ENCODE measurements at regions not wholly inside any gene's neighbourhood (a gene's known extent, or its start where the extent isn't known, plus 50 kb on each side); places are given as distances from the start of the nearest gene placed in this dataset.

DNA sequence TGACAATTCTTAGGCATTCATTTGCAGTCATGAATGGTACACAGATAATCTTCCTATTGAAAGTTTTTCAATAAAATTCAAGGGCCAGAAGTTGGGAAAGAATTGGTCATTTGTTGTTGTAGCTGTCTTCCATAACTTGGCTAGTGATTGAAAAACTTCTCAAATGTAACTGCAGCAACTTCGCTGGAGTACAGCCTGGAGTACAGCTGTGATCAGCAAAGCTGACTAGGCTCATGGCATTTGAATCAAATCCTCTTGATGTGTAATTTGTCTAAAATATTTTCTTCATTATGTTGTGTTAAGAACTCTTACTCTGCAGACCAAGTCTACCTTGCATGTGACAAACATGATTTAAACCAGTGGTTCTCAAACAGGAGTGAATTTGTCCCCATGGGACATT lies 226.5 kb upstream of the STEAP1 start:
- DNase-seq (ENCODE audit: low read depth): no peak
- no peak overlapping the region for H3K4me3 ChIP-seq (ENCODE audit: low read depth, low read length)
- H3K27me3 ChIP-seq (ENCODE audit: control insufficient read depth, insufficient read depth, low read length): no peaks in the 10 kb centered on the region
- TF ChIP-seq, protein P1, sequence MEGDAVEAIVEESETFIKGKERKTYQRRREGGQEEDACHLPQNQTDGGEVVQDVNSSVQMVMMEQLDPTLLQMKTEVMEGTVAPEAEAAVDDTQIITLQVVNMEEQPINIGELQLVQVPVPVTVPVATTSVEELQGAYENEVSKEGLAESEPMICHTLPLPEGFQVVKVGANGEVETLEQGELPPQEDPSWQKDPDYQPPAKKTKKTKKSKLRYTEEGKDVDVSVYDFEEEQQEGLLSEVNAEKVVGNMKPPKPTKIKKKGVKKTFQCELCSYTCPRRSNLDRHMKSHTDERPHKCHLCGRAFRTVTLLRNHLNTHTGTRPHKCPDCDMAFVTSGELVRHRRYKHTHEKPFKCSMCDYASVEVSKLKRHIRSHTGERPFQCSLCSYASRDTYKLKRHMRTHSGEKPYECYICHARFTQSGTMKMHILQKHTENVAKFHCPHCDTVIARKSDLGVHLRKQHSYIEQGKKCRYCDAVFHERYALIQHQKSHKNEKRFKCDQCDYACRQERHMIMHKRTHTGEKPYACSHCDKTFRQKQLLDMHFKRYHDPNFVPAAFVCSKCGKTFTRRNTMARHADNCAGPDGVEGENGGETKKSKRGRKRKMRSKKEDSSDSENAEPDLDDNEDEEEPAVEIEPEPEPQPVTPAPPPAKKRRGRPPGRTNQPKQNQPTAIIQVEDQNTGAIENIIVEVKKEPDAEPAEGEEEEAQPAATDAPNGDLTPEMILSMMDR (IDR thresholded peaks at IDR 0.05; ENCODE audit: insufficient read depth, low read length, poor library complexity, severe bottlenecking): no peak
- H3K36me3 ChIP-seq (ENCODE audit: control insufficient read depth, insufficient read depth, low read length): no peaks in the 10 kb centered on the region

DNA sequence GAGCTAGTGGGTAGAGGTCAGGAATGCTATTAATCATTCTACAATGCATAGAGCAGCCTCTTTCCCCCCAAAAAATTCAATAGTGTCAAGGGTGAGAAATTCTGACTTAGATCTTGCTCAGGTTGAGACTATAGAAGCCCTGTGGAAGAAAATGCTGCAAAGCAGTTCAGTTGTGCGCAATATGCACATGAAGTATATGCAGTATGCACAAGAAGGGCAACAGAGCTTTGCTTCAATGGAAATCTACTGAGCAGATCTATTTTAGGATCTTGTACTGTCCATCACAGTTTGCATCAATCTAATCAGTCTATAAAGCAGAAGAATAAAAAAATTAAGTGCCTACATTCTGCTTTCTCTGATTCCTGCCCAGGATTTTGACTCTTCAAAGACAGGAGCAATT lies 225.8 kb upstream of the STEAP1 start:
- no peaks in the 10 kb centered on the region for H3K27me3 ChIP-seq (ENCODE audit: control insufficient read depth, insufficient read depth, low read length)
- no peak for DNase-seq (ENCODE audit: low read depth)
- TF ChIP-seq, protein P1 (IDR thresholded peaks at IDR 0.05; ENCODE audit: insufficient read depth, low read length, poor library complexity, severe bottlenecking): no peak

DNA sequence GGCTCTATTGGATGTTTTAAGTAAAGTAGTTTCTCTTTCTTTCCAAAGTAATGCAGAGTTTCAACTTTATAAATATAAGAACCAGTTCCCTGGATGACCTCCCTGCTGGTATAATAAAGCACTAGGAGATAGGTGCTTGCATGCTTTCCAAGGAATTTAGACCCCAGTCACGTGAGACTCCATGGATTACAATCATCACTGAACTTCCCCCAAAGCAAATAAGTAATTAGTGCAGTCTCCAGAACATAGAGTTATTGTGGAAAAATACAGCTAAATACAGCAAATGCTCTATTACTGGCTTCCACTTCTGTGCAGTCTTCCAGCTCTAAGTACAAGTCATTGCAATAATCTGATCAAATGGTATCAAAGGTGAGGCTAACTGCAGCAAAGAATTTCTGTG lies 220.2 kb upstream of the STEAP1 start:
- H3K4me3 ChIP-seq (ENCODE audit: low read depth, low read length): no peak overlapping the region
- DNase-seq (ENCODE audit: low read depth): no peak

More for the DNA sequence above, 225.8 kb upstream of the STEAP1 start:
- no peaks in the 10 kb centered on the region for H3K36me3 ChIP-seq (ENCODE audit: control insufficient read depth, insufficient read depth, low read length)
- no peak overlapping the region for H3K4me3 ChIP-seq (ENCODE audit: low read depth, low read length)

DNA sequence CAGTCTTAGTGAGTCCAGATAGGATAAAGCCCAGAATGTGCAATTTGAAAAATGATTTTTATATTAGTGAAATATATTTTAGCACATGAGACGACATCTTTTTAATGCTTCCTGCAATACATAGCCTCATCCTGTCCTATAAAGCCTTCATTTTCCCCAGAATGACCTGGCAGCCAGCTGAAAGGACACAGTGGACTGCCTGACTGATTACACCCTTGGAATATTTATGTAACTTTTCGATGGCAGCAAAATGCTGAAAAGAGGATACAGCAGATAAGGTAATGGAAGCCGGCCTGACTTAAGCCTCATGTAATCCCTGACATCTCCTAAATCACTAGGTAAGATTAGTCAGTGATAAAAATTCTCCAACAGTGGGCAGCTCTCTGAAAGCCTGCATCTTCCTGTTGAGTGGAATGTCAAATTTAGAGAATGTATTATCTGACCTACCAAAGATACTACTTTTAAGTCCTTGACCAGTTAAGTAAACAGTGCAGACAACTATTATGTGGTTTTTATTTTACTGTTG lies 210.7 kb upstream of the STEAP1 start:
- Histone ChIP-seq H3K4me3 (ENCODE audit: low read depth, low read length) (no peak overlapping the region), H3K36me3 (ENCODE audit: control insufficient read depth, insufficient read depth, low read length) (no peaks in the 10 kb centered on the region), H3K27me3 (ENCODE audit: control insufficient read depth, insufficient read depth, low read length) (no peaks in the 10 kb centered on the region)
- DNase-seq (ENCODE audit: low read depth): no peak
- TF ChIP-seq, protein P1 (IDR thresholded peaks at IDR 0.05; ENCODE audit: insufficient read depth, low read length, poor library complexity, severe bottlenecking): no peak

More for the DNA sequence above, 220.2 kb upstream of the STEAP1 start:
- TF ChIP-seq, protein P1 (IDR thresholded peaks at IDR 0.05; ENCODE audit: insufficient read depth, low read length, poor library complexity, severe bottlenecking): no peak
- no peaks in the 10 kb centered on the region for H3K27me3 ChIP-seq (ENCODE audit: control insufficient read depth, insufficient read depth, low read length)
- H3K36me3 ChIP-seq (ENCODE audit: control insufficient read depth, insufficient read depth, low read length): no peaks in the 10 kb centered on the region

DNA sequence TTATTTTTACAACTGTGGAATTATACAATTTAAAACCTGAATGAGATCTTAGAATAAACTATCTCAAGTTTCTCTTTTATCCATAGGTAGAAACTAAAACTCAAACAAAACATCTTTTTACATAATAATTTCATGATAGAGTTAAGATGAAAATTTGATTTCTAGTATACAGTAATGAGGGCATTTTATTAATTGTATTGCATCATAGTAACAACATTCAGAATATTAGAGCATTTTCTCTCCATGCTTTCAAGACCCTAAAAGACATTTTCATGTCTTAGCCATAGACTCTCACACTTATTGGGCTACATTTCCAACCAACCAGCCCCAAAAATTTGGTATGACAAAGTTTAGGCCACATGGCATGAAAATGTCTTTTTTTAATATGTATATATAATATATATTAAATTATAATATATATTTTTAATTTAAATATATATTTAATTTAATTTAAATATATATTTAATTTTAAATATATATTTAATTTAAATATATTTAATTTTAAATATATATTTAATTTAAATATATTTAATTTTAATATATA lies 195.7 kb upstream of the STEAP1 start:
- no peak overlapping the region for H3K4me3 ChIP-seq (ENCODE audit: low read depth, low read length)
- no peaks in the 10 kb centered on the region for H3K27me3 ChIP-seq (ENCODE audit: control insufficient read depth, insufficient read depth, low read length)
- TF ChIP-seq, protein P1 (IDR thresholded peaks at IDR 0.05; ENCODE audit: insufficient read depth, low read length, poor library complexity, severe bottlenecking): no peak
- no peaks in the 10 kb centered on the region for H3K36me3 ChIP-seq (ENCODE audit: control insufficient read depth, insufficient read depth, low read length)
- no peak for DNase-seq (ENCODE audit: low read depth)

DNA sequence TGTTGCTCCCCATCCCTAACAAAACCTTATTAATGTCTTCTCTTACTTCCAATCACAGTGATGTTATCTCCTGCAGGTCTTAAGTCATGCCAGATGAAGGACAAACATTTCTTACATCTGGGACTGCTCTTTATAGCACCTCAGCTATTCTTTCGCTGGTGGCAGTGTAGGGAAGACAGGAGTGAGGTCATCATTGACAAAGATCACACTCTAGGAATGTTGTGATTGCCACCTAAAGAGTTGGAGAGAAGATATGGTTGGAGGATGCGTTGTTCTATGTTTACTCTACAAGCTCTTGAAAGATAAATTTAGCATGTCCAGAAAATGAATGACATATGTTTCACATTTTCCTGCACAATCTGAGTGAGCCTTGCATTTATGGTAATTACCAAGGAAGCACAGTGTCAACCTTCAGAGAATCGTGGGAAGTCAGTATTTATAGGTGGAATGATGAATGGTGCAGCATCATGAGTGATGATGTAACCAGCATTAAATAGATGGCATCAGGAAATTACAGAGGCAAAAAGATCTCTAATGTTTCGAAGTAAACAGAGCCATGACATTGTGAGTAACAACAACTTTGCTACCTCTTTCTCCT lies 188.1 kb upstream of the STEAP1 start:
- Histone ChIP-seq H3K4me3 (ENCODE audit: low read depth, low read length) (no peak overlapping the region), H3K36me3 (ENCODE audit: control insufficient read depth, insufficient read depth, low read length) (no peaks in the 10 kb centered on the region), H3K27me3 (ENCODE audit: control insufficient read depth, insufficient read depth, low read length) (no peaks in the 10 kb centered on the region)
- no peak for DNase-seq (ENCODE audit: low read depth)
- TF ChIP-seq, protein P1 (IDR thresholded peaks at IDR 0.05; ENCODE audit: insufficient read depth, low read length, poor library complexity, severe bottlenecking): no peak

Data from kidney epithelial cell (primary cell).